H9 (cell line): ENCODE measurements at regions not wholly inside any gene's neighbourhood (a gene's known extent, or its start where the extent isn't known, plus 50 kb on each side); places are given as distances from the start of the nearest gene placed in this dataset.

Source experiments
- DNase-seq: peaks from one replicate; pipeline ENCODE4 v3.0.0-alpha.2; 2017
- H2AFZ ChIP-seq: one replicate; pipeline ENCODE4 v1.6.1; 2013; ENCODE audit warnings: mild to moderate bottlenecking, low read length, control low read depth, moderate library complexity
- H2AK5ac ChIP-seq: 2 replicates; pipeline ENCODE4 v1.6.1; 2013; ENCODE audit warnings: low read length, control low read depth, mixed read lengths; ENCODE audit not compliant: insufficient read length
- H2BK120ac ChIP-seq: one replicate; pipeline ENCODE4 v1.6.1; 2013; ENCODE audit warnings: low read depth, mild to moderate bottlenecking, low read length, control low read depth, inconsistent platforms; ENCODE audit not compliant: poor library complexity, severe bottlenecking
- H2BK12ac ChIP-seq: 2 replicates; pipeline ENCODE4 v1.6.1; 2013; ENCODE audit warnings: low read length, control low read depth, mixed read lengths, low read depth; ENCODE audit not compliant: insufficient read length
- H2BK15ac ChIP-seq: 2 replicates; pipeline ENCODE4 v1.6.1; 2013; ENCODE audit warnings: low read depth, low read length, control low read depth
- H2BK20ac ChIP-seq: one replicate; pipeline ENCODE4 v1.6.1; 2013; ENCODE audit warnings: low read depth, mild to moderate bottlenecking, low read length, control low read depth, inconsistent platforms; ENCODE audit not compliant: poor library complexity, severe bottlenecking
- H2BK5ac ChIP-seq: 2 replicates; pipeline ENCODE4 v1.6.1; 2013; ENCODE audit warnings: low read length, control low read depth, mixed read lengths; ENCODE audit not compliant: insufficient read length
- H3K14ac ChIP-seq: 2 replicates; pipeline ENCODE4 v1.6.1; 2013; ENCODE audit warnings: low read length, control low read depth; ENCODE audit not compliant: insufficient read depth
- H3K18ac ChIP-seq: 2 replicates; pipeline ENCODE4 v1.6.1; 2013; ENCODE audit warnings: low read depth, mild to moderate bottlenecking, mixed read lengths, low read length, control low read depth; ENCODE audit not compliant: insufficient read length
- H3K23ac ChIP-seq: 2 replicates; pipeline ENCODE4 v1.6.1; 2013; ENCODE audit warnings: low read length, control low read depth, mixed read lengths, low read depth; ENCODE audit not compliant: insufficient read length
- H3K23me2 ChIP-seq: 2 replicates; pipeline ENCODE4 v1.6.1; 2013; ENCODE audit warnings: low read depth, mild to moderate bottlenecking, mixed read lengths, low read length, control low read depth; ENCODE audit not compliant: insufficient read length, poor library complexity, severe bottlenecking
- H3K27ac ChIP-seq: 2 replicates; pipeline ENCODE4 v1.5.1; 2013; ENCODE audit warnings: low read length, control low read depth, mixed read lengths, low read depth; ENCODE audit not compliant: insufficient read length
- H3K27me3 ChIP-seq: 2 replicates; pipeline ENCODE4 v1.6.1; 2013; ENCODE audit warnings: low read length, control low read depth, inconsistent platforms; ENCODE audit not compliant: insufficient read depth
- H3K4ac ChIP-seq: 2 replicates; pipeline ENCODE4 v1.6.1; 2013; ENCODE audit warnings: low read depth, mild to moderate bottlenecking, control low read depth, inconsistent platforms, low read length, moderate library complexity
- H3K4me1 ChIP-seq: 2 replicates; pipeline ENCODE4 v1.6.1; 2013; ENCODE audit warnings: low read length, control low read depth, inconsistent platforms; ENCODE audit not compliant: insufficient read depth
- H3K4me2 ChIP-seq: 2 replicates; pipeline ENCODE4 v1.6.1; 2013; ENCODE audit warnings: low read length, control low read depth, mixed read lengths; ENCODE audit not compliant: insufficient read length, insufficient read depth
- H3K56ac ChIP-seq: 2 replicates; pipeline ENCODE4 v1.6.1; 2013; ENCODE audit warnings: low read depth, mild to moderate bottlenecking, mixed read lengths, low read length, control low read depth; ENCODE audit not compliant: insufficient read length
- H3K79me1 ChIP-seq: 2 replicates; pipeline ENCODE4 v1.6.1; 2013; ENCODE audit warnings: low read depth, mild to moderate bottlenecking, moderate library complexity, low read length, control low read depth, inconsistent platforms; ENCODE audit not compliant: insufficient read depth, poor library complexity, severe bottlenecking
- H3K79me2 ChIP-seq: 2 replicates; pipeline ENCODE4 v1.6.1; 2013; ENCODE audit warnings: low read length, control low read depth, inconsistent platforms; ENCODE audit not compliant: insufficient read depth
- H3K9ac ChIP-seq: 2 replicates; pipeline ENCODE4 v1.6.1; 2013; ENCODE audit warnings: low read length, control low read depth, mixed read lengths; ENCODE audit not compliant: insufficient read length; ENCODE audit errors: extremely low read depth
- H3K9me3 ChIP-seq: one replicate; pipeline ENCODE4 v1.6.1; 2013; ENCODE audit warnings: low read depth, low read length, inconsistent platforms; ENCODE audit not compliant: control insufficient read depth
- H3T11ph ChIP-seq: one replicate; pipeline ENCODE4 v1.6.1; 2013; ENCODE audit warnings: mild to moderate bottlenecking, low read length, control low read depth, inconsistent platforms
- H4K20me1 ChIP-seq: one replicate; pipeline ENCODE4 v1.6.1; 2013; ENCODE audit not compliant: control insufficient read depth, insufficient read length, insufficient read depth
- H4K5ac ChIP-seq: 2 replicates; pipeline ENCODE4 v1.6.1; 2013; ENCODE audit warnings: low read depth, mild to moderate bottlenecking, mixed read lengths, low read length, control low read depth; ENCODE audit not compliant: insufficient read length
- H4K8ac ChIP-seq: replicated peaks from 2 replicates; pipeline ENCODE4 v1.6.1; 2013; ENCODE audit warnings: low read length, control low read depth, mixed read lengths, low read depth; ENCODE audit not compliant: insufficient read length
- H4K91ac ChIP-seq: 2 replicates; pipeline ENCODE4 v1.6.1; 2013; ENCODE audit warnings: low read depth, mild to moderate bottlenecking, moderate library complexity, mixed read lengths, low read length, control low read depth; ENCODE audit not compliant: insufficient read length
- H3K27ac Mint-ChIP-seq, 3 experiments: 2 replicates in 2 of 3; 3 replicates in 1 of 3; pipeline ENCODE4 v1.8.0; 2020 to 2021; ENCODE audit warnings: mixed read lengths in 3 of 3, mild to moderate bottlenecking in 1 of 3, moderate library complexity in 1 of 3
- H3K27me3 Mint-ChIP-seq: 2 replicates; pipeline ENCODE4 v1.8.0; 2021; ENCODE audit warnings: low read depth, mild to moderate bottlenecking, moderate library complexity, mixed read lengths
- H3K36me3 Mint-ChIP-seq, 3 experiments: 2 replicates in 2 of 3; 3 replicates in 1 of 3; pipeline ENCODE4 v1.8.0; 2020 to 2021; ENCODE audit warnings: low read depth in 3 of 3, mixed read lengths in 3 of 3; ENCODE audit not compliant: insufficient read depth in 1 of 3
- H3K4me1 Mint-ChIP-seq, 2 experiments: 2 replicates each; pipeline ENCODE4 v1.8.0; 2020; ENCODE audit warnings: mixed read lengths in 2 of 2
- H3K4me3 Mint-ChIP-seq, 2 experiments: 2 replicates in 1 of 2; 3 replicates in 1 of 2; pipeline ENCODE4 v1.8.0; 2020 to 2021; ENCODE audit warnings: mild to moderate bottlenecking in 2 of 2, mixed read lengths in 2 of 2, moderate library complexity in 1 of 2
- H3K9me3 Mint-ChIP-seq, 2 experiments: 2 replicates in 1 of 2; 3 replicates in 1 of 2; pipeline ENCODE4 v1.8.0; 2020; ENCODE audit warnings: mild to moderate bottlenecking in 2 of 2, mixed read lengths in 2 of 2, moderate library complexity in 1 of 2
- CTCF ChIP-seq: fragments of 200-600 bp; sonication (generic); conservative IDR thresholded peaks from 3 replicates; pipeline ENCODE4 v1.8.0; 2021; ENCODE audit warnings: antibody characterized with exemption, mild to moderate bottlenecking
- WGBS: extraction: QIAGEN DNeasy Blood & Tissue Kit; methylation state at CpG from one replicate; pipeline ENCODE4 v1.1.7; 2013; ENCODE audit warnings: missing lambda C conversion rate, low lambda C conversion rate, mixed read lengths; ENCODE audit not compliant: insufficient read length; ENCODE audit errors: extremely low coverage; 5-methylcytosine and 5-hydroxymethylcytosine counted together

DNA sequence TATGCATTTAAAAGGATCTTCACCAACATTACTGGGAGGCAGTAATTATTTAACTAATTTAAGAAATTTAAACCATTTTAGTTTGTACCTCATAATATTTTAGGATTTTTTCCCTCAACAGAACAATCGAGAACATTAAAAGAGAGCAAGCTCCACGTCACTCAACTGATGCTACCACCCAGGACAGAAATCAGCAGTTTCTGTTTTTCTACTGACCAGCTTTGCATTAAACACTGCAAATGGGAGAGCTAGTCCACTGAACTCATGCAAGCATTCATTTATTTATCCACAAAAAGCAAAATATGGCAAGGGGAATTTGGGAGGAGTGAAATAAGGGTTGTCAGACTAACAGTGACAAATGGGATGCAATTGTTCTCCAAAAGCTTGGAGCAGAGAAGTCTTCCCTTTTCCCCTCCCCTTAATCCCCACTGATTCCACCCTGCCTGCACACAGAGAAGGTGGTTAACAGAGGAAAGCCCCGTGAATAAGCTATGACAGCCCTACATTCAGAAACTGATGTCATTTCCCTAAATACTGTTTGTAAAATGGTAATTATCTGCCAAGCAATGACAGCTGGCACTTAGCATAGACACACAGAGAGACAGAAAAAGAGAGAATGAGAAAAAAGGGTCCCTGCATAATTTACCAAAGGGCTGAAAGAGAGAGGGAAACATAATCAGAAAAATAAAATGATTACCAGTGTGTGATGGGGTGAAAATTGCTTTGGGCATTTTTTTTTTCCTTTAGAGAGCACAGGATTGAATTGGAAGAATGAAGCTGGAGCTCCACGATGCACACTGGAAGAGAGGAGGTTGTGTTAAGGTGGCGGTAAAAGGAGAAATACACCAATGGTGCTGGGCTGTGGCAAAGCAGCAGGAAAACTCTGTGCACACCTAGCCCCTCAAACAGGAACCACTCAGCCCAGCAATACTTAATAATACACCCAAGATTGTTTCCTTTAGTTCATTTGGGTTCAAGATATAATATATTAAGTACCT lies 777.4 kb downstream of the TUSC7 start:
- Histone ChIP-seq H3K27ac (no peak overlapping the region), H3K14ac (no peak overlapping the region), H4K5ac (no peak overlapping the region), H3K4me2 (no peak overlapping the region), H2AFZ (no peak overlapping the region), H3K27me3 (no peaks in the 10 kb centered on the region), H2BK20ac (no peak overlapping the region), H3K23me2 (no peaks in the 10 kb centered on the region), H3K4ac (no peak overlapping the region), H4K91ac (no peak overlapping the region), H3K4me1 (peaks cover 4% of the 10 kb centered on the region; the same call in 1 of the 2 replicates), H3K79me1 (no peaks in the 10 kb centered on the region), H4K20me1 (no peaks in the 10 kb centered on the region), H3T11ph (no peak overlapping the region), H2BK120ac (no peak overlapping the region), H3K9ac (no peak overlapping the region), H4K8ac (no peak overlapping the region), H3K23ac (no peak overlapping the region), H2BK5ac (no peak overlapping the region), H2AK5ac (no peak overlapping the region), H3K79me2 (no peaks in the 10 kb centered on the region), H3K9me3 (no peaks in the 10 kb centered on the region), H3K18ac (no peak overlapping the region), H2BK15ac (no peak overlapping the region), H3K56ac (no peak overlapping the region), H2BK12ac (no peak overlapping the region)
- Mint-ChIP-seq H3K4me3 (no peak overlapping the region), H3K27me3 (no peaks in the 10 kb centered on the region), H3K36me3 (no peaks in the 10 kb centered on the region), H3K27ac (no peak overlapping the region; a peak in 1 of 7 replicates), H3K4me1 (peaks cover 20% of the 10 kb centered on the region in 2 experiments), H3K9me3 (no peaks in the 10 kb centered on the region; a peak in 1 of 5 replicates)
- WGBS: no CpG with 5 or more reads among the region's 5 CpGs
- no peak for DNase-seq
- no peak for TF ChIP-seq CTCF
